ENCODE measurements at regions not wholly inside any gene's neighbourhood (a gene's known extent, or its start where the extent isn't known, plus 50 kb on each side); places are given as distances from the start of the nearest gene placed in this dataset.

GRCh38 chr12:30874455-30875321, 51.9 kb upstream of the TSPAN11 start:
- no peak for DNase-seq (ENCODE audit: low read depth in 2 of 2)

GRCh38 chr12:30870491-30871265, 55.9 kb upstream of the TSPAN11 start:
- no peak for DNase-seq (ENCODE audit: low read depth in 2 of 2)

- DNase-seq (ENCODE audit: low read depth in 2 of 2), result no peak
These were observed 59.1 kb upstream of the TSPAN11 start for GRCh38 chr12:30867415-30867814.

GRCh38 chr12:30866256-30866655, 60.3 kb upstream of the TSPAN11 start:
- no peak for DNase-seq (ENCODE audit: low read depth in 2 of 2)

GRCh38 chr12:30863839-30864238, 62.7 kb upstream of the TSPAN11 start:
- no peak for DNase-seq (ENCODE audit: low read depth in 2 of 2)

- no peak for DNase-seq (ENCODE audit: low read depth in 2 of 2)
These were observed 64.1 kb upstream of the TSPAN11 start for GRCh38 chr12:30862486-30862885.

- no peak for DNase-seq (ENCODE audit: low read depth in 2 of 2)
These were observed 67.3 kb upstream of the TSPAN11 start for GRCh38 chr12:30859226-30859625.

- no peak for DNase-seq (ENCODE audit: low read depth in 2 of 2)
These were observed 68.1 kb upstream of the TSPAN11 start for GRCh38 chr12:30858471-30858870.

- no peak for DNase-seq (ENCODE audit: low read depth in 2 of 2)
These were observed 72.9 kb upstream of the TSPAN11 start for GRCh38 chr12:30853561-30854133.

GRCh38 chr12:30850684-30851083, 75.9 kb upstream of the TSPAN11 start:
- DNase-seq (ENCODE audit: low read depth in 2 of 2), result no peak

- no peak for DNase-seq (ENCODE audit: low read depth in 2 of 2)
These were observed 79.3 kb upstream of the TSPAN11 start for GRCh38 chr12:30847259-30847658.

GRCh38 chr12:30846776-30847175, 79.8 kb upstream of the TSPAN11 start:
- DNase-seq (ENCODE audit: low read depth in 2 of 2), result no peak

- DNase-seq (ENCODE audit: low read depth in 2 of 2), result no peak
These were observed 80.9 kb upstream of the TSPAN11 start for GRCh38 chr12:30845676-30846075.

GRCh38 chr12:30843211-30843610, 83.3 kb upstream of the TSPAN11 start:
- no peak for DNase-seq (ENCODE audit: low read depth in 2 of 2)

- DNase-seq (ENCODE audit: low read depth in 2 of 2), result no peak
These were observed 85.8 kb upstream of the TSPAN11 start for GRCh38 chr12:30840715-30841114.

GRCh38 chr12:30839643-30840220, 85.0 kb upstream of the CAPRIN2 start:
- no peak for DNase-seq (ENCODE audit: low read depth in 2 of 2)

GRCh38 chr12:30837595-30837994, 82.8 kb upstream of the CAPRIN2 start:
- no peak for DNase-seq (ENCODE audit: low read depth in 2 of 2)

- no peak for DNase-seq (ENCODE audit: low read depth in 2 of 2)
These were observed 82.1 kb upstream of the CAPRIN2 start for GRCh38 chr12:30836656-30837445.

GRCh38 chr12:30835216-30835615, 80.5 kb upstream of the CAPRIN2 start:
- no peak for DNase-seq (ENCODE audit: low read depth in 2 of 2)

GRCh38 chr12:30830751-30831150, 76.0 kb upstream of the CAPRIN2 start:
- no peak for DNase-seq (ENCODE audit: low read depth in 2 of 2)

- DNase-seq (ENCODE audit: low read depth in 2 of 2), result no peak
These were observed 75.1 kb upstream of the CAPRIN2 start for GRCh38 chr12:30829876-30830275.

Data from stimulated activated CD4-positive, alpha-beta T cell treated with anti-CD3 and anti-CD28 coated beads, Interleukin-1b, Interleukin-23, amount 100 ng/mL, for 4 hours (primary cell).